H9 (cell line): ENCODE measurements at regions not wholly inside any gene's neighbourhood (a gene's known extent, or its start where the extent isn't known, plus 50 kb on each side); places are given as distances from the start of the nearest gene placed in this dataset.

Source experiments
- DNase-seq: peaks from one replicate; pipeline ENCODE4 v3.0.0-alpha.2; 2017
- H2AFZ ChIP-seq: one replicate; pipeline ENCODE4 v1.6.1; 2013; ENCODE audit warnings: mild to moderate bottlenecking, low read length, control low read depth, moderate library complexity
- H2AK5ac ChIP-seq: 2 replicates; pipeline ENCODE4 v1.6.1; 2013; ENCODE audit warnings: low read length, control low read depth, mixed read lengths; ENCODE audit not compliant: insufficient read length
- H2BK120ac ChIP-seq: one replicate; pipeline ENCODE4 v1.6.1; 2013; ENCODE audit warnings: low read depth, mild to moderate bottlenecking, low read length, control low read depth, inconsistent platforms; ENCODE audit not compliant: poor library complexity, severe bottlenecking
- H2BK12ac ChIP-seq: 2 replicates; pipeline ENCODE4 v1.6.1; 2013; ENCODE audit warnings: low read length, control low read depth, mixed read lengths, low read depth; ENCODE audit not compliant: insufficient read length
- H2BK15ac ChIP-seq: 2 replicates; pipeline ENCODE4 v1.6.1; 2013; ENCODE audit warnings: low read depth, low read length, control low read depth
- H2BK20ac ChIP-seq: one replicate; pipeline ENCODE4 v1.6.1; 2013; ENCODE audit warnings: low read depth, mild to moderate bottlenecking, low read length, control low read depth, inconsistent platforms; ENCODE audit not compliant: poor library complexity, severe bottlenecking
- H2BK5ac ChIP-seq: 2 replicates; pipeline ENCODE4 v1.6.1; 2013; ENCODE audit warnings: low read length, control low read depth, mixed read lengths; ENCODE audit not compliant: insufficient read length
- H3K14ac ChIP-seq: 2 replicates; pipeline ENCODE4 v1.6.1; 2013; ENCODE audit warnings: low read length, control low read depth; ENCODE audit not compliant: insufficient read depth
- H3K18ac ChIP-seq: 2 replicates; pipeline ENCODE4 v1.6.1; 2013; ENCODE audit warnings: low read depth, mild to moderate bottlenecking, mixed read lengths, low read length, control low read depth; ENCODE audit not compliant: insufficient read length
- H3K23ac ChIP-seq: 2 replicates; pipeline ENCODE4 v1.6.1; 2013; ENCODE audit warnings: low read length, control low read depth, mixed read lengths, low read depth; ENCODE audit not compliant: insufficient read length
- H3K23me2 ChIP-seq: 2 replicates; pipeline ENCODE4 v1.6.1; 2013; ENCODE audit warnings: low read depth, mild to moderate bottlenecking, mixed read lengths, low read length, control low read depth; ENCODE audit not compliant: insufficient read length, poor library complexity, severe bottlenecking
- H3K27ac ChIP-seq: 2 replicates; pipeline ENCODE4 v1.5.1; 2013; ENCODE audit warnings: low read length, control low read depth, mixed read lengths, low read depth; ENCODE audit not compliant: insufficient read length
- H3K27me3 ChIP-seq: 2 replicates; pipeline ENCODE4 v1.6.1; 2013; ENCODE audit warnings: low read length, control low read depth, inconsistent platforms; ENCODE audit not compliant: insufficient read depth
- H3K4ac ChIP-seq: 2 replicates; pipeline ENCODE4 v1.6.1; 2013; ENCODE audit warnings: low read depth, mild to moderate bottlenecking, control low read depth, inconsistent platforms, low read length, moderate library complexity
- H3K4me1 ChIP-seq: 2 replicates; pipeline ENCODE4 v1.6.1; 2013; ENCODE audit warnings: low read length, control low read depth, inconsistent platforms; ENCODE audit not compliant: insufficient read depth
- H3K4me2 ChIP-seq: 2 replicates; pipeline ENCODE4 v1.6.1; 2013; ENCODE audit warnings: low read length, control low read depth, mixed read lengths; ENCODE audit not compliant: insufficient read length, insufficient read depth
- H3K56ac ChIP-seq: 2 replicates; pipeline ENCODE4 v1.6.1; 2013; ENCODE audit warnings: low read depth, mild to moderate bottlenecking, mixed read lengths, low read length, control low read depth; ENCODE audit not compliant: insufficient read length
- H3K79me1 ChIP-seq: 2 replicates; pipeline ENCODE4 v1.6.1; 2013; ENCODE audit warnings: low read depth, mild to moderate bottlenecking, moderate library complexity, low read length, control low read depth, inconsistent platforms; ENCODE audit not compliant: insufficient read depth, poor library complexity, severe bottlenecking
- H3K79me2 ChIP-seq: 2 replicates; pipeline ENCODE4 v1.6.1; 2013; ENCODE audit warnings: low read length, control low read depth, inconsistent platforms; ENCODE audit not compliant: insufficient read depth
- H3K9ac ChIP-seq: 2 replicates; pipeline ENCODE4 v1.6.1; 2013; ENCODE audit warnings: low read length, control low read depth, mixed read lengths; ENCODE audit not compliant: insufficient read length; ENCODE audit errors: extremely low read depth
- H3K9me3 ChIP-seq: one replicate; pipeline ENCODE4 v1.6.1; 2013; ENCODE audit warnings: low read depth, low read length, inconsistent platforms; ENCODE audit not compliant: control insufficient read depth
- H3T11ph ChIP-seq: one replicate; pipeline ENCODE4 v1.6.1; 2013; ENCODE audit warnings: mild to moderate bottlenecking, low read length, control low read depth, inconsistent platforms
- H4K20me1 ChIP-seq: one replicate; pipeline ENCODE4 v1.6.1; 2013; ENCODE audit not compliant: control insufficient read depth, insufficient read length, insufficient read depth
- H4K5ac ChIP-seq: 2 replicates; pipeline ENCODE4 v1.6.1; 2013; ENCODE audit warnings: low read depth, mild to moderate bottlenecking, mixed read lengths, low read length, control low read depth; ENCODE audit not compliant: insufficient read length
- H4K8ac ChIP-seq: replicated peaks from 2 replicates; pipeline ENCODE4 v1.6.1; 2013; ENCODE audit warnings: low read length, control low read depth, mixed read lengths, low read depth; ENCODE audit not compliant: insufficient read length
- H4K91ac ChIP-seq: 2 replicates; pipeline ENCODE4 v1.6.1; 2013; ENCODE audit warnings: low read depth, mild to moderate bottlenecking, moderate library complexity, mixed read lengths, low read length, control low read depth; ENCODE audit not compliant: insufficient read length
- H3K27ac Mint-ChIP-seq, 3 experiments: 2 replicates in 2 of 3; 3 replicates in 1 of 3; pipeline ENCODE4 v1.8.0; 2020 to 2021; ENCODE audit warnings: mixed read lengths in 3 of 3, mild to moderate bottlenecking in 1 of 3, moderate library complexity in 1 of 3
- H3K27me3 Mint-ChIP-seq: 2 replicates; pipeline ENCODE4 v1.8.0; 2021; ENCODE audit warnings: low read depth, mild to moderate bottlenecking, moderate library complexity, mixed read lengths
- H3K36me3 Mint-ChIP-seq, 3 experiments: 2 replicates in 2 of 3; 3 replicates in 1 of 3; pipeline ENCODE4 v1.8.0; 2020 to 2021; ENCODE audit warnings: low read depth in 3 of 3, mixed read lengths in 3 of 3; ENCODE audit not compliant: insufficient read depth in 1 of 3
- H3K4me1 Mint-ChIP-seq, 2 experiments: 2 replicates each; pipeline ENCODE4 v1.8.0; 2020; ENCODE audit warnings: mixed read lengths in 2 of 2
- H3K4me3 Mint-ChIP-seq, 2 experiments: 2 replicates in 1 of 2; 3 replicates in 1 of 2; pipeline ENCODE4 v1.8.0; 2020 to 2021; ENCODE audit warnings: mild to moderate bottlenecking in 2 of 2, mixed read lengths in 2 of 2, moderate library complexity in 1 of 2
- H3K9me3 Mint-ChIP-seq, 2 experiments: 2 replicates in 1 of 2; 3 replicates in 1 of 2; pipeline ENCODE4 v1.8.0; 2020; ENCODE audit warnings: mild to moderate bottlenecking in 2 of 2, mixed read lengths in 2 of 2, moderate library complexity in 1 of 2
- CTCF ChIP-seq: fragments of 200-600 bp; sonication (generic); conservative IDR thresholded peaks from 3 replicates; pipeline ENCODE4 v1.8.0; 2021; ENCODE audit warnings: antibody characterized with exemption, mild to moderate bottlenecking
- WGBS: extraction: QIAGEN DNeasy Blood & Tissue Kit; methylation state at CpG from one replicate; pipeline ENCODE4 v1.1.7; 2013; ENCODE audit warnings: missing lambda C conversion rate, low lambda C conversion rate, mixed read lengths; ENCODE audit not compliant: insufficient read length; ENCODE audit errors: extremely low coverage; 5-methylcytosine and 5-hydroxymethylcytosine counted together

DNA sequence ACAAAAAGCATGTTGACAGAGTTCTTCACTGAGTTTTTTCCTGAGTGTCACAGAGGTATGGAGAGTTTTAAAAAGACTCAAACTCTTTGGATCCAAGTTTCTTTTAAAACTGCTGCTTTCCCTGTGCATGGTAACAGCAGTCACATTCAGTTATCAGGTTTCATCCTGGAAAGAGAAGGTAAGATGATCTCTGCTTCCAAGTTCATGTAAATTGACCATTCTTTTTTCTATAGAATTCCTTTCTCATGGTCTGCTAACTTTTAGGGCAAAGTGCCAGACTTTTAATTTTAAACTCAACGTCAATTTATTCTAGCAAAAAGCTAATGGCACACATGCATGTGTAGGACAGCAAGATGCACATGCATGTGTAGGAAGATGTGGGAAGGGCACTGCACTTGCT is 52.5 kb upstream of the PRLR start:
- Histone ChIP-seq H3K4me2 (no peak overlapping the region), H4K5ac (no peak overlapping the region), H2BK5ac (no peak overlapping the region), H3K14ac (no peak overlapping the region), H2AFZ (no peak overlapping the region), H2BK20ac (no peak overlapping the region), H2BK15ac (no peak overlapping the region), H2AK5ac (no peak overlapping the region), H3K79me1 (no peaks in the 10 kb centered on the region), H3K18ac (no peak overlapping the region), H4K8ac (no peak overlapping the region), H3T11ph (no peak overlapping the region), H2BK12ac (no peak overlapping the region), H3K27me3 (no peaks in the 10 kb centered on the region), H4K91ac (no peak overlapping the region), H3K27ac (no peak overlapping the region), H3K4me1 (no peaks in the 10 kb centered on the region), H3K4ac (no peak overlapping the region), H3K23me2 (no peaks in the 10 kb centered on the region), H3K56ac (no peak overlapping the region), H4K20me1 (no peaks in the 10 kb centered on the region), H3K9ac (no peak overlapping the region), H3K79me2 (no peaks in the 10 kb centered on the region), H3K9me3 (peaks cover 33% of the 10 kb centered on the region), H2BK120ac (no peak overlapping the region), H3K23ac (no peak overlapping the region)
- Mint-ChIP-seq H3K4me1 (no peaks in the 10 kb centered on the region), H3K27me3 (no peaks in the 10 kb centered on the region; the same call in 1 of the 2 replicates), H3K9me3 (peaks cover 39 to 54% of the 10 kb centered on the region in 2 experiments), H3K27ac (no peak overlapping the region), H3K36me3 (peaks cover 4 to 32% (median 11%) of the 10 kb centered on the region in 3 experiments), H3K4me3 (no peak overlapping the region)
- no peak for TF ChIP-seq CTCF
- no CpG with 5 or more reads among the region's 1 CpG for WGBS
- DNase-seq = no peak
